Thyroid gland (tissue), 4 donors: ENCODE measurements at regions not wholly inside any gene's neighbourhood (a gene's known extent, or its start where the extent isn't known, plus 50 kb on each side); places are given as distances from the start of the nearest gene placed in this dataset.

ENCODE experiments used
- DNase-seq, 2 donors: peaks; one replicate each; pipeline ENCODE4 v3.0.0-alpha.2; 2019
- H3K27ac ChIP-seq, 3 donors: fragments of 200-600 bp; sonication (generic); 1 replicate in 2 of 3; 2 replicates in 1 of 3; pipeline ENCODE4 v1.5.1; 2016 to 2019; ENCODE audit warnings: mild to moderate bottlenecking in 1 of 3, moderate library complexity in 1 of 3
- H3K27me3 ChIP-seq: fragments of 200-600 bp; sonication (generic); one replicate; pipeline ENCODE4 v1.5.1; 2019
- H3K36me3 ChIP-seq, 2 donors: fragments of 200-600 bp; sonication (generic); one replicate each; pipeline ENCODE4 v1.5.1; 2016 to 2019
- H3K4me1 ChIP-seq, 2 donors: fragments of 200-600 bp; sonication (generic); one replicate each; pipeline ENCODE4 v1.5.1; 2017 to 2019
- H3K4me3 ChIP-seq, 3 donors: fragments of 200-600 bp; sonication (generic); replicated peaks in 1 of 3; 1 replicate in 2 of 3; 2 replicates in 1 of 3; pipeline ENCODE4 v1.5.1; 2016; ENCODE audit warnings: mild to moderate bottlenecking in 1 of 3
- H3K9me3 ChIP-seq: fragments of 200-600 bp; sonication (generic); one replicate; pipeline ENCODE4 v1.5.1; 2017
- POLR2A ChIP-seq, 2 donors: fragments of 450-650 bp; IDR thresholded peaks; one replicate each; pipeline ENCODE4 v1.6.1; 2017; ENCODE audit warnings: antibody characterized with exemption in 2 of 2, mild to moderate bottlenecking in 2 of 2, moderate library complexity in 1 of 2
- whole genome bisulfite sequencing, 2 donors: methylation state at CpG; one replicate each; pipeline ENCODE4 v1.1.5; 2017; 5-methylcytosine and 5-hydroxymethylcytosine counted together
- intact Hi-C: fragments of 100-400 bp; cut with DNase I; formaldehyde crosslinking; loops from one replicate; pipeline ENCODE4 v1.15.1; 2023
- TF ChIP-seq, protein P1 (sequence below), 6 experiments: fragments of 200-600 bp in 3 of 6; fragments of 450-650 bp in 3 of 6; sonication (generic) in 3 of 6; IDR thresholded peaks; one replicate each; pipeline ENCODE4 v1.5.1; 2016 to 2019; ENCODE audit warnings: antibody characterized with exemption in 6 of 6, mild to moderate bottlenecking in 2 of 6, inconsistent platforms in 1 of 6, moderate library complexity in 1 of 6

GRCh38 chr3:193754719-193755118, 161.7 kb downstream of the OPA1 start:
- DNase-seq: no peak
- Histone ChIP-seq H3K4me3 (no peak overlapping the region), H3K27ac (no peak overlapping the region), H3K27me3 (no peaks in the 10 kb centered on the region), H3K36me3 (no peaks in the 10 kb centered on the region), H3K4me1 (no peaks in the 10 kb centered on the region), H3K9me3 (no peaks in the 10 kb centered on the region)
- no peak for TF ChIP-seq POLR2A (IDR thresholded peaks at IDR 0.05)
- TF ChIP-seq, protein P1, sequence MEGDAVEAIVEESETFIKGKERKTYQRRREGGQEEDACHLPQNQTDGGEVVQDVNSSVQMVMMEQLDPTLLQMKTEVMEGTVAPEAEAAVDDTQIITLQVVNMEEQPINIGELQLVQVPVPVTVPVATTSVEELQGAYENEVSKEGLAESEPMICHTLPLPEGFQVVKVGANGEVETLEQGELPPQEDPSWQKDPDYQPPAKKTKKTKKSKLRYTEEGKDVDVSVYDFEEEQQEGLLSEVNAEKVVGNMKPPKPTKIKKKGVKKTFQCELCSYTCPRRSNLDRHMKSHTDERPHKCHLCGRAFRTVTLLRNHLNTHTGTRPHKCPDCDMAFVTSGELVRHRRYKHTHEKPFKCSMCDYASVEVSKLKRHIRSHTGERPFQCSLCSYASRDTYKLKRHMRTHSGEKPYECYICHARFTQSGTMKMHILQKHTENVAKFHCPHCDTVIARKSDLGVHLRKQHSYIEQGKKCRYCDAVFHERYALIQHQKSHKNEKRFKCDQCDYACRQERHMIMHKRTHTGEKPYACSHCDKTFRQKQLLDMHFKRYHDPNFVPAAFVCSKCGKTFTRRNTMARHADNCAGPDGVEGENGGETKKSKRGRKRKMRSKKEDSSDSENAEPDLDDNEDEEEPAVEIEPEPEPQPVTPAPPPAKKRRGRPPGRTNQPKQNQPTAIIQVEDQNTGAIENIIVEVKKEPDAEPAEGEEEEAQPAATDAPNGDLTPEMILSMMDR (IDR thresholded peaks at IDR 0.05): no peak
- intact Hi-C loops: no loop called here

- Histone ChIP-seq H3K27me3 (no peaks in the 10 kb centered on the region), H3K9me3 (no peaks in the 10 kb centered on the region), H3K36me3 (no peaks in the 10 kb centered on the region), H3K4me3 (no peak overlapping the region), H3K4me1 (no peaks in the 10 kb centered on the region), H3K27ac (no peak overlapping the region)
- WGBS, 2 donors: 96% methylated on average over 1 of the region's 1 CpG
- TF ChIP-seq, protein P1 (IDR thresholded peaks at IDR 0.05): no peak
- no peak for TF ChIP-seq POLR2A (IDR thresholded peaks at IDR 0.05)
- no peak for DNase-seq
- intact Hi-C loops: no loop called here
Measured at GRCh38 chr3:193756536-193756935, 163.5 kb downstream of the OPA1 start.

- Histone ChIP-seq H3K4me3 (no peak overlapping the region), H3K4me1 (no peaks in the 10 kb centered on the region), H3K27ac (no peak overlapping the region), H3K36me3 (no peaks in the 10 kb centered on the region), H3K27me3 (no peaks in the 10 kb centered on the region), H3K9me3 (no peaks in the 10 kb centered on the region)
- no peak for DNase-seq
- WGBS, 2 donors: 88% methylated on average over 2 of the region's 2 CpGs
- no peak for TF ChIP-seq POLR2A (IDR thresholded peaks at IDR 0.05)
- TF ChIP-seq, protein P1 (IDR thresholded peaks at IDR 0.05): no peak
- intact Hi-C loops: no loop called here
Measured at GRCh38 chr3:193757457-193757856, 164.4 kb downstream of the OPA1 start.

DNA sequence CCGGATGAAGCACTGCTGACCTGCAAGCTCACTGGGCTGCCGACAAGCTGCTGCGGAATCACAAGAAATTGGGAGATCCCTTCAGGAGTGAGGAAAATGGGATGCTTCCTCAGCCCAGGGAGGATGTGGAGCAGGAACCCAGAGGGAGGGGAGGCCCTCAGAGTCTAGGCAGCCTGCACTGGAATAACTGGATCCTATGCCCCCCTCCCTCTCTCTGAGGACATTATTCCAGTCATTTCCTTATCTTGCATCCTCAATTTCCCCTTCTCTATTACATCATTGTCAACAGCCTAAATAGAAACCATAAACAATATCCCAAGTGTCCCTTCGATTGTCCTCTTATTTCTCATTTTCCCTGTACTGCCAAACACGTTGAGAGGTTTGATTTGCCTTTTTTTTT, 169.0 kb downstream of the OPA1 start:
- TF ChIP-seq, protein P1 (IDR thresholded peaks at IDR 0.05): no peak
- TF ChIP-seq POLR2A (IDR thresholded peaks at IDR 0.05): no peak
- WGBS, 2 donors: 83 to 90% methylated on average over 5 of the region's 5 CpGs
- Histone ChIP-seq H3K27ac (no peak overlapping the region), H3K4me3 (no peak overlapping the region), H3K4me1 (no peaks in the 10 kb centered on the region), H3K36me3 (no peaks in the 10 kb centered on the region), H3K9me3 (no peaks in the 10 kb centered on the region), H3K27me3 (no peaks in the 10 kb centered on the region)
- DNase-seq: no peak
- intact Hi-C loops: no loop called here

GRCh38 chr3:193762657-193763056, 169.6 kb downstream of the OPA1 start:
- no peaks in the 10 kb centered on the region for H3K27me3 ChIP-seq
- intact Hi-C loops: no loop called here
- WGBS, 2 donors: 100% methylated on average over 1 of the region's 1 CpG
- DNase-seq: no peak
- H3K36me3 ChIP-seq: no peaks in the 10 kb centered on the region
- no peaks in the 10 kb centered on the region for H3K4me1 ChIP-seq
- TF ChIP-seq, protein P1 (IDR thresholded peaks at IDR 0.05): no peak
- no peak for TF ChIP-seq POLR2A (IDR thresholded peaks at IDR 0.05)
- no peaks in the 10 kb centered on the region for H3K9me3 ChIP-seq
- H3K27ac ChIP-seq: no peak overlapping the region
- no peak overlapping the region for H3K4me3 ChIP-seq
